Stimulated activated naive CD8-positive, alpha-beta T cell treated with anti-CD3 and anti-CD28 coated beads, Interleukin-15, Interleukin-2, amounts not matched to agents 100 ng/mL and 50 ng/mL, for 24 hours (primary cell): ENCODE measurements at regions not wholly inside any gene's neighbourhood (a gene's known extent, or its start where the extent isn't known, plus 50 kb on each side); places are given as distances from the start of the nearest gene placed in this dataset.

ENCODE experiments used
- H3K27ac Mint-ChIP-seq: one replicate; pipeline ENCODE4 v1.8.0; 2021; ENCODE audit warnings: mild to moderate bottlenecking, mixed read lengths
- H3K27me3 Mint-ChIP-seq: one replicate; pipeline ENCODE4 v1.8.0; 2021; ENCODE audit warnings: mixed read lengths
- H3K36me3 Mint-ChIP-seq: one replicate; pipeline ENCODE4 v1.8.0; 2021; ENCODE audit warnings: low read depth, mixed read lengths
- H3K4me1 Mint-ChIP-seq: one replicate; pipeline ENCODE4 v1.8.0; 2021; ENCODE audit warnings: low read depth, mixed read lengths
- H3K4me3 Mint-ChIP-seq: one replicate; pipeline ENCODE4 v1.8.0; 2021; ENCODE audit warnings: mild to moderate bottlenecking, mixed read lengths
- H3K9me3 Mint-ChIP-seq: one replicate; pipeline ENCODE4 v1.8.0; 2021; ENCODE audit warnings: mixed read lengths

- Mint-ChIP-seq H3K27me3 (peaks cover 11% of the 10 kb centered on the region), H3K4me3 (no peak overlapping the region), H3K4me1 (no peaks in the 10 kb centered on the region), H3K27ac (no peak overlapping the region), H3K36me3 (no peaks in the 10 kb centered on the region), H3K9me3 (no peaks in the 10 kb centered on the region)
Observed at GRCh38 chr3:71843071-71843470, 58.1 kb upstream of the PROK2 start.

DNA sequence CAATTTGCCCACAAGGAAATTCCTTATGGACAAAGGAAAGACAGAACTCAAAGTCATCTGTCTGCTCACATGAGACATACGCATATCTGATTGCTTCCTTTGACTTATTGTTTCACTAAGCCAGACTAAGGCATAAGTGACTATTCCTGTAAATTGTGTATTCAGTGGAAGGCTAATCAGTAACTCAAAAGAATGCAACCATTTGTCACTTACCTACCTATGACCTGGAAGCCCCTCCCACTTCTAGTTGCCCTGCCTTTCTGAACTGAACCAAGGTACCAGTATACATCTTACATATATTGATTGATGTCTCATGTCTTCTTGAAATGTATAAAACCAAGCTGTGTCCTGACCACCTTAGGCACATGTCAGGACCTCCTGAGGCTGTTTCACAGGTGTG is 53.5 kb upstream of the PROK2 start:
- Mint-ChIP-seq H3K36me3 (no peaks in the 10 kb centered on the region), H3K27ac (no peak overlapping the region), H3K4me1 (no peaks in the 10 kb centered on the region), H3K4me3 (no peak overlapping the region), H3K27me3 (peaks cover 11% of the 10 kb centered on the region), H3K9me3 (no peaks in the 10 kb centered on the region)
